Panc1 (cell line): ENCODE measurements at regions not wholly inside any gene's neighbourhood (a gene's known extent, or its start where the extent isn't known, plus 50 kb on each side); places are given as distances from the start of the nearest gene placed in this dataset.

Experiments
- ATAC-seq: fragments of 200-7000 bp; cut with Tn5 transposase; 2 replicates; pipeline ENCODE4 v1.9.1; 2020; ENCODE audit warnings: mild to moderate bottlenecking, moderate library complexity
- BruUV-seq: library from RNA; stranded (reverse); fragments of 400-500 nt; replicated peaks from 2 replicates; lab custom pipeline; 2021; lab: Mats Ljungman, UMichigan
- CTCF ChIA-PET: fragments of 300-600 bp; sonication (Branson Sonifier 250); formaldehyde crosslinking; loops from one replicate; lab custom pipeline; 2022; ENCODE audit warnings: antibody characterized with exemption; lab: Charles Lee
- POLR2A ChIA-PET: fragments of 300-600 bp; sonication (Branson Sonifier 250); formaldehyde crosslinking; loops from one replicate; lab custom pipeline; 2022; ENCODE audit warnings: antibody characterized with exemption; lab: Charles Lee
- DNase-seq: peaks from one replicate; pipeline ENCODE4 v3.0.0-alpha.2; 2010; ENCODE audit warnings: low read depth, low spot score
- H3K27ac ChIP-seq: 2 replicates; pipeline ENCODE4 v1.5.1; 2011; ENCODE audit warnings: mild to moderate bottlenecking, low read length, inconsistent platforms
- H3K27me3 ChIP-seq: fragments of 200-500 bp; sonication (Bioruptor generic); 2 replicates; pipeline ENCODE4 v1.6.0; 2014; ENCODE audit warnings: low read length, inconsistent platforms; ENCODE audit not compliant: control insufficient read depth, insufficient read depth
- H3K36me3 ChIP-seq: fragments of 200-500 bp; sonication (Bioruptor generic); 2 replicates; pipeline ENCODE4 v1.5.1; 2014; ENCODE audit warnings: inconsistent platforms, mild to moderate bottlenecking, low read length, moderate library complexity; ENCODE audit not compliant: control insufficient read depth, insufficient read depth
- H3K4me1 ChIP-seq: 2 replicates; pipeline ENCODE4 v1.5.1; 2011; ENCODE audit warnings: inconsistent platforms, mild to moderate bottlenecking, low read length, moderate library complexity; ENCODE audit not compliant: control insufficient read depth, insufficient read depth
- H3K4me3 ChIP-seq, 2 experiments: 2 replicates each; pipeline ENCODE4 v1.5.1; 2011 to 2012; ENCODE audit warnings: low read depth in 2 of 2, low read length in 2 of 2, mild to moderate bottlenecking in 2 of 2, inconsistent platforms in 1 of 2, moderate library complexity in 1 of 2
- H3K9me3 ChIP-seq: fragments of 200-500 bp; sonication (Bioruptor generic); 2 replicates; pipeline ENCODE4 v1.5.1; 2014; ENCODE audit warnings: low read depth, mild to moderate bottlenecking, inconsistent platforms, low read length, moderate library complexity; ENCODE audit not compliant: control insufficient read depth, insufficient read depth
- CTCF ChIP-seq: fragments of 450-650 bp; IDR thresholded peaks from 2 replicates; pipeline ENCODE4 v1.5.1; 2017; ENCODE audit warnings: mild to moderate bottlenecking
- POLR2AphosphoS5 ChIP-seq: IDR thresholded peaks from 2 replicates; pipeline ENCODE4 v1.6.1; 2012; ENCODE audit warnings: mild to moderate bottlenecking, low read depth, low read length, moderate library complexity
- REST ChIP-seq, 2 experiments: IDR thresholded peaks; 2 replicates each; pipeline ENCODE4 v1.6.1; 2011 to 2012; ENCODE audit warnings: low read depth in 2 of 2, control low read depth in 1 of 2, low read length in 1 of 2, mild to moderate bottlenecking in 1 of 2, moderate library complexity in 1 of 2; ENCODE audit not compliant: insufficient read depth in 1 of 2
- SIN3A ChIP-seq: IDR thresholded peaks from 2 replicates; pipeline ENCODE4 v1.6.1; 2012; ENCODE audit warnings: low read depth, mild to moderate bottlenecking, low read length, moderate library complexity, borderline replicate concordance; ENCODE audit not compliant: insufficient read depth
- TCF7L2 ChIP-seq: IDR thresholded peaks from 2 replicates; pipeline ENCODE4 v1.6.1; 2011; ENCODE audit warnings: mild to moderate bottlenecking, low read depth, low read length, inconsistent platforms
- in situ Hi-C: cut with HindIII; loops from 2 replicates; pipeline ENCODE4 v1.10.0; 2016; ENCODE audit warnings: low sequenced_read_pairs, low pct_unique_long_range_greater_than_20kb
- intact Hi-C: fragments of 100-400 bp; cut with micrococcal nuclease; formaldehyde crosslinking; loops from one replicate; pipeline ENCODE4 v1.10.0; 2022; ENCODE audit not compliant: unreplicated experiment

GRCh38 chr7:79619216-79619615 is 165.7 kb upstream of the MAGI2 start:
- Histone ChIP-seq H3K27me3 (no peaks in the 10 kb centered on the region), H3K27ac (no peak overlapping the region; the same call in 1 of the 2 replicates), H3K9me3 (no peaks in the 10 kb centered on the region), H3K4me3 (no peak overlapping the region), H3K4me1 (no peaks in the 10 kb centered on the region), H3K36me3 (no peaks in the 10 kb centered on the region)
- DNase-seq, result no peak
- ATAC-seq, result no peak
- ChIA-PET CTCF (no interaction called here), POLR2A (no interaction called here)
- TF ChIP-seq POLR2AphosphoS5, result no peak
- no peak for TF ChIP-seq SIN3A
- in situ Hi-C loops, result no loop called here
- BruUV-seq, result no TSS peak
- intact Hi-C loops, result no loop called here

- no peaks in the 10 kb centered on the region for H3K36me3 ChIP-seq
- DNase-seq (no peak), ATAC-seq (no peak)
- in situ Hi-C loops (no loop called here), intact Hi-C loops (no loop called here)
- H3K27me3 ChIP-seq, result no peaks in the 10 kb centered on the region
- no peak for TF ChIP-seq POLR2AphosphoS5
- TF ChIP-seq SIN3A, result no peak
- no peak for TF ChIP-seq TCF7L2
- no peak for TF ChIP-seq CTCF
- TF ChIP-seq REST (IDR thresholded peaks at IDR 0.05; ENCODE audit: insufficient read depth in 1 of 2, low read depth in 2 of 2, low read length in 1 of 2), result no peak
- BruUV-seq, result no TSS peak
- H3K4me3 ChIP-seq, result no peak overlapping the region
- H3K9me3 ChIP-seq, result no peaks in the 10 kb centered on the region
- no peaks in the 10 kb centered on the region for H3K4me1 ChIP-seq
- ChIA-PET POLR2A (no interaction called here), CTCF (no interaction called here)
- H3K27ac ChIP-seq, result no peak overlapping the region
These were observed 162.6 kb upstream of the MAGI2 start for GRCh38 chr7:79615871-79616640.

GRCh38 chr7:79615466-79615865 is 162.0 kb upstream of the MAGI2 start:
- Histone ChIP-seq H3K27me3 (no peaks in the 10 kb centered on the region), H3K9me3 (no peaks in the 10 kb centered on the region), H3K4me1 (no peaks in the 10 kb centered on the region), H3K4me3 (no peak overlapping the region), H3K36me3 (no peaks in the 10 kb centered on the region), H3K27ac (no peak overlapping the region)
- no peak for DNase-seq
- CTCF ChIA-PET, result no interaction called here
- no peak for ATAC-seq
- intact Hi-C loops (no loop called here), in situ Hi-C loops (no loop called here)
- no TSS peak for BruUV-seq
- TF ChIP-seq TCF7L2, result no peak
- TF ChIP-seq POLR2AphosphoS5, result no peak
- TF ChIP-seq REST (IDR thresholded peaks at IDR 0.05; ENCODE audit: insufficient read depth in 1 of 2, low read depth in 2 of 2, low read length in 1 of 2), result no peak
- no peak for TF ChIP-seq SIN3A
- TF ChIP-seq CTCF, result no peak
- POLR2A ChIA-PET, result no interaction called here
